OCI-LY1 (cell line): ENCODE measurements at regions not wholly inside any gene's neighbourhood (a gene's known extent, or its start where the extent isn't known, plus 50 kb on each side); places are given as distances from the start of the nearest gene placed in this dataset.

Experiments
- H2AFZ ChIP-seq: fragments of 200-600 bp; sonication (generic), shearing (Covaris generic); 2 replicates; pipeline ENCODE4 v1.6.0; 2014; ENCODE audit warnings: antibody characterized with exemption, mild to moderate bottlenecking, low read length
- H3F3A ChIP-seq: fragments of 200-600 bp; sonication (generic), shearing (Covaris generic); 2 replicates; pipeline ENCODE4 v1.6.0; 2014; ENCODE audit warnings: mild to moderate bottlenecking, antibody characterized with exemption, low read length, moderate library complexity; ENCODE audit not compliant: insufficient read depth
- H3K27ac ChIP-seq: fragments of 200-600 bp; sonication (generic); 2 replicates; pipeline ENCODE4 v1.5.1; 2014; ENCODE audit warnings: low read length, mixed run types, mild to moderate bottlenecking, low read depth; ENCODE audit not compliant: poor library complexity, severe bottlenecking
- H3K27me3 ChIP-seq: fragments of 200-600 bp; sonication (generic); 2 replicates; pipeline ENCODE4 v1.6.0; 2014; ENCODE audit warnings: antibody characterized with exemption, mild to moderate bottlenecking, low read length, moderate library complexity; ENCODE audit not compliant: insufficient read depth
- H3K36me3 ChIP-seq: fragments of 200-600 bp; sonication (generic); 2 replicates; pipeline ENCODE4 v1.6.1; 2014; ENCODE audit warnings: mild to moderate bottlenecking, antibody characterized with exemption, low read length, moderate library complexity, mixed read lengths; ENCODE audit not compliant: insufficient read depth
- H3K4me1 ChIP-seq: fragments of 200-600 bp; sonication (generic); 2 replicates; pipeline ENCODE4 v1.5.1; 2014; ENCODE audit warnings: mild to moderate bottlenecking, low read length, moderate library complexity; ENCODE audit not compliant: insufficient read depth, severe bottlenecking
- H3K4me2 ChIP-seq: fragments of 200-600 bp; sonication (generic), shearing (Covaris generic); 2 replicates; pipeline ENCODE4 v1.6.1; 2014; ENCODE audit warnings: low read length
- H3K4me3 ChIP-seq: fragments of 200-600 bp; sonication (generic); 2 replicates; pipeline ENCODE4 v1.5.1; 2014; ENCODE audit warnings: low read length, low read depth, mild to moderate bottlenecking, mixed read lengths; ENCODE audit not compliant: poor library complexity, severe bottlenecking
- H3K79me2 ChIP-seq: fragments of 200-600 bp; shearing (Covaris generic); 2 replicates; pipeline ENCODE4 v1.6.1; 2016; ENCODE audit warnings: mixed run types, low read length, mixed read lengths; ENCODE audit not compliant: insufficient read depth
- H3K9ac ChIP-seq: fragments of 200-600 bp; sonication (generic), shearing (Covaris generic); 2 replicates; pipeline ENCODE4 v1.6.1; 2014; ENCODE audit warnings: mild to moderate bottlenecking, low read length, mixed read lengths
- H3K9me2 ChIP-seq: fragments of 200-600 bp; sonication (generic), shearing (Covaris generic); 2 replicates; pipeline ENCODE4 v1.6.1; 2014; ENCODE audit warnings: low read depth, mild to moderate bottlenecking, low read length, mixed read lengths
- H3K9me3 ChIP-seq: fragments of 200-600 bp; shearing (Covaris generic); 2 replicates; pipeline ENCODE4 v1.6.1; 2014; ENCODE audit warnings: low read length, mixed read lengths
- H4K20me1 ChIP-seq: fragments of 200-600 bp; sonication (generic), shearing (Covaris generic); 2 replicates; pipeline ENCODE4 v1.6.0; 2016; ENCODE audit warnings: mild to moderate bottlenecking, low read length; ENCODE audit not compliant: insufficient read depth
- EZH2 ChIP-seq: fragments of 200-600 bp; sonication (generic), shearing (Covaris generic); IDR thresholded peaks from 2 replicates; pipeline ENCODE4 v1.8.0; 2017; ENCODE audit warnings: borderline replicate concordance, mixed run types, mild to moderate bottlenecking, antibody characterized with exemption, low read length, moderate library complexity, mixed read lengths
- TF ChIP-seq, protein P1 (sequence below): fragments of 200-600 bp; sonication (generic), shearing (Covaris generic); IDR thresholded peaks from 2 replicates; pipeline ENCODE4 v1.5.1; 2017; ENCODE audit warnings: mild to moderate bottlenecking, antibody characterized with exemption, low read length, moderate library complexity, mixed read lengths

DNA sequence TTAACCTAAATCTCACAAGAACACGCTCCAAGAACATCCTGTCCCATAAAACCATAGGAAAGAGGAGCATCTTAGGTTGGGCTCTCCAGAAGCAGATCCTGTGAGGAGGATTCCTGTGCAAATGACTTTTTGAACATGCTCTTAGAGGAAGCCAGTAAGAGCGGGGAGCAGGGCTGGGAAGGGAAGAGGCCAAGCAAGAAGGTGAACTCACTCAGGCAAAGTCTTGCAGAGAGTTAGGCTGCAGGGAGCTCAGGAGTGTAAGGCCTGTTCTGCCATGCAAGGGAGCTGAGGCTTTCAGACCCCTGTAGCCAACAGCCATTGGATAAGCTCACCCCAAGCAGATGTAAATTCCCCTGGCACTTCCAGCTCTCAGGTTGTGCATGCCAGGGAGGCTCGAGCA lies 63.6 kb upstream of the LY86 start:
- no peak for TF ChIP-seq EZH2
- TF ChIP-seq, protein P1, sequence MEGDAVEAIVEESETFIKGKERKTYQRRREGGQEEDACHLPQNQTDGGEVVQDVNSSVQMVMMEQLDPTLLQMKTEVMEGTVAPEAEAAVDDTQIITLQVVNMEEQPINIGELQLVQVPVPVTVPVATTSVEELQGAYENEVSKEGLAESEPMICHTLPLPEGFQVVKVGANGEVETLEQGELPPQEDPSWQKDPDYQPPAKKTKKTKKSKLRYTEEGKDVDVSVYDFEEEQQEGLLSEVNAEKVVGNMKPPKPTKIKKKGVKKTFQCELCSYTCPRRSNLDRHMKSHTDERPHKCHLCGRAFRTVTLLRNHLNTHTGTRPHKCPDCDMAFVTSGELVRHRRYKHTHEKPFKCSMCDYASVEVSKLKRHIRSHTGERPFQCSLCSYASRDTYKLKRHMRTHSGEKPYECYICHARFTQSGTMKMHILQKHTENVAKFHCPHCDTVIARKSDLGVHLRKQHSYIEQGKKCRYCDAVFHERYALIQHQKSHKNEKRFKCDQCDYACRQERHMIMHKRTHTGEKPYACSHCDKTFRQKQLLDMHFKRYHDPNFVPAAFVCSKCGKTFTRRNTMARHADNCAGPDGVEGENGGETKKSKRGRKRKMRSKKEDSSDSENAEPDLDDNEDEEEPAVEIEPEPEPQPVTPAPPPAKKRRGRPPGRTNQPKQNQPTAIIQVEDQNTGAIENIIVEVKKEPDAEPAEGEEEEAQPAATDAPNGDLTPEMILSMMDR = no peak
- H4K20me1 ChIP-seq = no peaks in the 10 kb centered on the region
- H3K79me2 ChIP-seq = no peaks in the 10 kb centered on the region
- no peaks in the 10 kb centered on the region for H3K4me1 ChIP-seq
- no peaks in the 10 kb centered on the region for H3K36me3 ChIP-seq
- H3K27ac ChIP-seq = no peak overlapping the region
- H3K4me3 ChIP-seq = no peak overlapping the region
- H3K9me3 ChIP-seq = no peaks in the 10 kb centered on the region
- no peak overlapping the region for H3K9ac ChIP-seq
- no peaks in the 10 kb centered on the region for H3K27me3 ChIP-seq
- H2AFZ ChIP-seq = no peak overlapping the region
- H3F3A ChIP-seq = no peaks in the 10 kb centered on the region
- no peaks in the 10 kb centered on the region for H3K9me2 ChIP-seq
- no peak overlapping the region for H3K4me2 ChIP-seq

DNA sequence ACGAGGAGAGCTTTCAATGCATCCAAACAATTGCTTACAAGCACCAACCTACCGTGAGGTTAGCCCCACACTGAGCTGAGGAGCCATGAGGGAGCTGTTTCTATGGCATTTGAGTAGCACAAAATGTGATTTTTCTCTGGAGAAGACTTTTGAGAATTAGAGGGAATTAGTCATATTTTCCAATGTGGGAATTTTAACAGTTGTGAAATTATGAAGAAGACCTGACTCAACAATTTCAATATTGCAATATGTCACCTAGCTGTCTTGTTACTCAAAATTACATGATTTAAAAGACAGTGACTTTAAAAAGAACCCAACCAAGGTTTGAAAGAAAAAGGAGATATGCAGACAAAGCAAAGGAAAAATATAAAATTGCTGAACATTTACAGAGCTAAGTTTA lies 62.6 kb upstream of the LY86 start:
- Histone ChIP-seq H3K27ac (no peak overlapping the region), H3K36me3 (no peaks in the 10 kb centered on the region), H3K4me2 (no peak overlapping the region)

DNA sequence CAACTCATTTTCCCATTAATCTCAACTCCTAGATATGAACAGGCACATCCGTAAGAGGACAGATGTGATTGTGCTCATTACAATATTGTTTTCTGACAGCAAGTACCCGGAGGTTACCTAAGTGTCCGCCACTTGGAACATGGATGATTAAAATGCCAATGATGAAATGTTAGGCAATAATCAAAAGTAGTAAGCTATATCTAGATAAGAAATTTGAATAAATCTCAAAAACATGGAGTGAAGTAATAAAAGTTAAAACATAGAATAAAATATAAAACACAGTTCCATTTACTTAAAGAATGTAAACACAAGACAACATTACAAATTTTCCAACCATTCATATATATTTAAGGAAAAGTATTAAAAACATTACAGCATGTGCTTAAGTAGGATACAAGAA lies 59.2 kb upstream of the LY86 start:
- Histone ChIP-seq H3F3A (no peaks in the 10 kb centered on the region), H3K4me3 (no peak overlapping the region), H3K9ac (no peak overlapping the region), H3K27ac (no peak overlapping the region), H3K9me2 (no peaks in the 10 kb centered on the region), H3K4me1 (no peaks in the 10 kb centered on the region), H3K36me3 (no peaks in the 10 kb centered on the region), H3K27me3 (no peaks in the 10 kb centered on the region), H2AFZ (no peak overlapping the region), H3K9me3 (no peaks in the 10 kb centered on the region), H4K20me1 (no peaks in the 10 kb centered on the region), H3K4me2 (no peak overlapping the region), H3K79me2 (no peaks in the 10 kb centered on the region)
- TF ChIP-seq EZH2 = no peak
- TF ChIP-seq, protein P1 = no peak

More for the DNA sequence above, 62.6 kb upstream of the LY86 start:
- Histone ChIP-seq H3F3A (no peaks in the 10 kb centered on the region), H3K9ac (no peak overlapping the region), H3K9me2 (no peaks in the 10 kb centered on the region), H3K27me3 (no peaks in the 10 kb centered on the region), H2AFZ (no peak overlapping the region), H3K9me3 (no peaks in the 10 kb centered on the region), H3K79me2 (no peaks in the 10 kb centered on the region), H3K4me1 (no peaks in the 10 kb centered on the region), H3K4me3 (no peak overlapping the region), H4K20me1 (no peaks in the 10 kb centered on the region)
- TF ChIP-seq EZH2 = no peak
- TF ChIP-seq, protein P1 = no peak
